H1 (cell line): ENCODE measurements at regions not wholly inside any gene's neighbourhood (a gene's known extent, or its start where the extent isn't known, plus 50 kb on each side); places are given as distances from the start of the nearest gene placed in this dataset.

ENCODE experiments used
- CTCF ChIA-PET: fragments of 300-600 bp; sonication (Branson Sonifier 250); formaldehyde crosslinking; loops from one replicate; lab custom pipeline; 2021; ENCODE audit not compliant: partially characterized antibody; lab: Charles Lee
- POLR2A ChIA-PET: fragments of 300-600 bp; sonication (Branson Sonifier 250); formaldehyde crosslinking; loops from one replicate; lab custom pipeline; 2021; ENCODE audit warnings: inconsistent platforms; ENCODE audit not compliant: partially characterized antibody; lab: Charles Lee
- DNase-seq, 2 experiments: peaks; one replicate each; pipeline versions ENCODE4 v3.0.0 to v3.0.0-alpha.2; 2010 to 2022; ENCODE audit warnings: low spot score in 2 of 2, low read depth in 1 of 2, mixed read lengths in 1 of 2
- FAIRE-seq: peaks from 2 replicates; lab custom pipeline; 2011; peaks lifted over from hg19 to GRCh38; lab: Jason Lieb, UNC
- H2AFZ ChIP-seq: 2 replicates; pipeline ENCODE4 v1.8.1; 2012; ENCODE audit warnings: low read length, inconsistent platforms
- H2AK5ac ChIP-seq: 2 replicates; pipeline ENCODE4 v1.6.1; 2013; ENCODE audit warnings: low read depth, low read length
- H2BK120ac ChIP-seq: replicated peaks from 2 replicates; pipeline ENCODE3; 2013; ENCODE audit warnings: low read depth, low read length, inconsistent platforms
- H2BK12ac ChIP-seq: 2 replicates; pipeline ENCODE4 v1.6.1; 2013; ENCODE audit warnings: low read depth, low read length
- H2BK15ac ChIP-seq: 2 replicates; pipeline ENCODE4 v1.6.1; 2013; ENCODE audit warnings: low read length
- H2BK20ac ChIP-seq: 2 replicates; pipeline ENCODE4 v1.6.1; 2013; ENCODE audit warnings: low read length
- H2BK5ac ChIP-seq: 2 replicates; pipeline ENCODE4 v1.6.1; 2013; ENCODE audit warnings: low read depth, low read length
- H3K14ac ChIP-seq: 2 replicates; pipeline ENCODE4 v1.6.1; 2013; ENCODE audit warnings: inconsistent platforms; ENCODE audit not compliant: insufficient read length
- H3K18ac ChIP-seq: 2 replicates; pipeline ENCODE4 v1.6.1; 2013; ENCODE audit warnings: low read length; ENCODE audit errors: extremely low read depth
- H3K23ac ChIP-seq: 2 replicates; pipeline ENCODE4 v1.6.1; 2013; ENCODE audit warnings: inconsistent platforms; ENCODE audit not compliant: insufficient read length
- H3K23me2 ChIP-seq: 2 replicates; pipeline ENCODE4 v1.6.1; 2013; ENCODE audit warnings: low read depth, low read length
- H3K27ac ChIP-seq: 2 replicates; pipeline ENCODE4 v1.6.1; 2011; ENCODE audit warnings: low read depth, low read length, inconsistent platforms
- H3K27me3 ChIP-seq, 4 experiments: replicated peaks in 1 of 4; 1 replicate in 1 of 4; 2 replicates in 3 of 4; pipeline versions ENCODE4 v1.6.1 to v1.8.1; 2011 to 2013; ENCODE audit warnings: low read length in 3 of 4, mild to moderate bottlenecking in 3 of 4, inconsistent platforms in 2 of 4, mixed read lengths in 2 of 4, moderate library complexity in 1 of 4; ENCODE audit not compliant: control insufficient read depth in 3 of 4, insufficient read depth in 3 of 4; ENCODE audit errors: extremely low read depth in 1 of 4
- H3K36me3 ChIP-seq, 4 experiments: 2 replicates each; pipeline versions ENCODE4 v1.6.1 to v1.8.1; 2011 to 2013; ENCODE audit warnings: mild to moderate bottlenecking in 4 of 4, low read length in 3 of 4, moderate library complexity in 2 of 4, control low read depth in 1 of 4, inconsistent platforms in 1 of 4; ENCODE audit not compliant: insufficient read depth in 4 of 4, control insufficient read depth in 2 of 4
- H3K4ac ChIP-seq: replicated peaks from 2 replicates; pipeline ENCODE3; 2013; ENCODE audit warnings: low read length, low read depth, mixed read lengths, inconsistent platforms; ENCODE audit not compliant: insufficient read length
- H3K4me1 ChIP-seq, 4 experiments: replicated peaks in 1 of 4; 1 replicate in 1 of 4; 2 replicates in 3 of 4; pipeline versions ENCODE4 v1.6.1 to v1.8.1; 2011 to 2013; ENCODE audit warnings: low read length in 3 of 4, inconsistent platforms in 2 of 4, mixed read lengths in 1 of 4; ENCODE audit not compliant: insufficient read depth in 4 of 4, control insufficient read depth in 3 of 4
- H3K4me2 ChIP-seq, 2 experiments: 2 replicates each; pipeline versions ENCODE4 v1.6.1 to v1.8.1; 2011 to 2013; ENCODE audit warnings: low read depth in 2 of 2, low read length in 2 of 2, control low read depth in 1 of 2, inconsistent platforms in 1 of 2, mild to moderate bottlenecking in 1 of 2; ENCODE audit not compliant: insufficient read depth in 1 of 2
- H3K4me3 ChIP-seq, 4 experiments: fragments of 200-600, 300-600 bp in 1 of 4; sonication (generic), shearing (Covaris generic), sonication (Bioruptor Twin) in 1 of 4; 2 replicates each; pipeline versions ENCODE4 v1.5.1 to v1.8.1; 2011 to 2016; ENCODE audit warnings: low read length in 4 of 4, low read depth in 3 of 4, control low read depth in 2 of 4, inconsistent platforms in 2 of 4, mild to moderate bottlenecking in 2 of 4, mixed read lengths in 1 of 4, moderate library complexity in 1 of 4; ENCODE audit not compliant: insufficient read depth in 2 of 4; ENCODE audit errors: extremely low read depth in 1 of 4
- H3K56ac ChIP-seq: replicated peaks from 2 replicates; pipeline ENCODE3; 2013; ENCODE audit warnings: low read depth, mild to moderate bottlenecking, mixed read lengths, low read length, inconsistent platforms; ENCODE audit not compliant: insufficient read length
- H3K79me1 ChIP-seq: 2 replicates; pipeline ENCODE4 v1.6.1; 2013; ENCODE audit warnings: low read depth, low read length, control low read depth
- H3K79me2 ChIP-seq, 2 experiments: 2 replicates each; pipeline versions ENCODE4 v1.6.1 to v1.8.1; 2012 to 2013; ENCODE audit warnings: low read length in 2 of 2, mild to moderate bottlenecking in 2 of 2, inconsistent platforms in 1 of 2; ENCODE audit not compliant: insufficient read depth in 2 of 2, control insufficient read depth in 1 of 2
- H3K9ac ChIP-seq, 4 experiments: replicated peaks in 1 of 4; 1 replicate in 1 of 4; 2 replicates in 3 of 4; pipeline versions ENCODE4 v1.6.1 to v1.8.1; 2011 to 2013; ENCODE audit warnings: low read depth in 3 of 4, low read length in 3 of 4, control low read depth in 2 of 4, mild to moderate bottlenecking in 2 of 4, moderate library complexity in 2 of 4, inconsistent platforms in 1 of 4; ENCODE audit errors: extremely low read depth in 1 of 4
- H3K9me3 ChIP-seq, 2 experiments: 2 replicates each; pipeline versions ENCODE4 v1.6.1 to v1.8.1; 2012 to 2013; ENCODE audit warnings: mild to moderate bottlenecking in 2 of 2, moderate library complexity in 2 of 2, control low read depth in 1 of 2, inconsistent platforms in 1 of 2, low read depth in 1 of 2, low read length in 1 of 2, mixed read lengths in 1 of 2; ENCODE audit not compliant: insufficient read depth in 2 of 2
- H4K20me1 ChIP-seq, 2 experiments: replicated peaks in 1 of 2; 2 replicates each; pipeline versions ENCODE3 to v1.8.1; 2011 to 2013; ENCODE audit warnings: inconsistent platforms in 2 of 2, low read length in 2 of 2, mild to moderate bottlenecking in 1 of 2; ENCODE audit not compliant: insufficient read depth in 2 of 2, control insufficient read depth in 1 of 2
- H4K5ac ChIP-seq: 2 replicates; pipeline ENCODE4 v1.6.1; 2013; ENCODE audit warnings: low read length, low read depth, mixed read lengths, inconsistent platforms; ENCODE audit not compliant: insufficient read length
- H4K8ac ChIP-seq: 2 replicates; pipeline ENCODE4 v1.8.0; 2013; ENCODE audit warnings: mild to moderate bottlenecking, moderate library complexity, low read length, inconsistent platforms; ENCODE audit not compliant: insufficient read depth; ENCODE audit errors: extremely low read depth
- H4K91ac ChIP-seq: replicated peaks from 2 replicates; pipeline ENCODE3; 2013; ENCODE audit warnings: low read length, mixed read lengths, inconsistent platforms; ENCODE audit not compliant: insufficient read length
- ATF2 ChIP-seq: IDR thresholded peaks from 2 replicates; pipeline ENCODE4 v1.6.1; 2012; ENCODE audit warnings: low read length, inconsistent platforms
- ATF3 ChIP-seq: IDR thresholded peaks from 2 replicates; pipeline ENCODE4 v1.6.1; 2011; ENCODE audit warnings: low read depth, mild to moderate bottlenecking, low read length; ENCODE audit not compliant: insufficient read depth
- CBX8 ChIP-seq: fragments of 300-800, 300-1000 bp; sonication (generic); IDR thresholded peaks from 2 replicates; pipeline ENCODE4 v1.7.1; 2016; ENCODE audit warnings: low read depth, low read length, borderline replicate concordance
- FOSL1 ChIP-seq: IDR thresholded peaks from 2 replicates; pipeline ENCODE4 v1.6.1; 2011; ENCODE audit warnings: mild to moderate bottlenecking, low read depth, low read length, moderate library complexity; ENCODE audit not compliant: insufficient read depth
- HDAC6 ChIP-seq: IDR thresholded peaks from one replicate; pipeline ENCODE4 v1.7.1; 2012; ENCODE audit warnings: low read depth, mild to moderate bottlenecking, inconsistent platforms, low read length, moderate library complexity
- MAX ChIP-seq: IDR thresholded peaks from 2 replicates; pipeline ENCODE4 v1.6.1; 2012; ENCODE audit warnings: inconsistent platforms
- POU5F1 ChIP-seq: IDR thresholded peaks from 2 replicates; pipeline ENCODE4 v1.6.1; 2011; ENCODE audit warnings: low read depth, mild to moderate bottlenecking, low read length, moderate library complexity
- RAD21 ChIP-seq, 2 experiments: IDR thresholded peaks in 1 of 2; conservative IDR thresholded peaks in 1 of 2; 2 replicates each; pipeline ENCODE4 v1.6.1; 2011; ENCODE audit warnings: low read depth in 2 of 2, low read length in 2 of 2, improper control_type of control experiment in 1 of 2, inconsistent platforms in 1 of 2, mild to moderate bottlenecking in 1 of 2, moderate library complexity in 1 of 2
- TAF1 ChIP-seq: IDR thresholded peaks from 2 replicates; pipeline ENCODE4 v1.6.1; 2011; ENCODE audit warnings: mild to moderate bottlenecking, low read depth, low read length
- TBP ChIP-seq: IDR thresholded peaks from 2 replicates; pipeline ENCODE4 v1.6.1; 2011; ENCODE audit warnings: low read depth, low read length, improper control_type of control experiment
- WGBS, 2 experiments: shearing (Covaris generic) in 1 of 2; methylation state at CpG; one replicate each; pipeline versions ENCODE4 v1.1.6 to v1.1.7; 2013 to 2015; ENCODE audit warnings: low lambda C conversion rate in 2 of 2, mixed read lengths in 2 of 2, inconsistent platforms in 1 of 2, low coverage in 1 of 2, missing lambda C conversion rate in 1 of 2; ENCODE audit not compliant: insufficient replicate concordance in 2 of 2, insufficient coverage in 1 of 2, insufficient read length in 1 of 2; ENCODE audit errors: extremely low coverage in 1 of 2, missing lambda C conversion rate in 1 of 2; 5-methylcytosine and 5-hydroxymethylcytosine counted together

GRCh38 chr1:209455661-209456358 is 127.7 kb upstream of the CAMK1G start:
- H2BK15ac ChIP-seq, result no peak overlapping the region
- H3K4me2 ChIP-seq, result no peak overlapping the region
- FAIRE-seq, result no peak
- H3K4me1 ChIP-seq, result no peaks in the 10 kb centered on the region; a peak in 1 of 7 replicates
- no peak overlapping the region for H3K4ac ChIP-seq
- H3K27me3 ChIP-seq, result peaks cover 0 to 1% (median 0%) of the 10 kb centered on the region in 4 experiments; a peak in 1 of 7 replicates
- no peak overlapping the region for H2BK20ac ChIP-seq
- no peaks in the 10 kb centered on the region for H3K79me1 ChIP-seq
- H3K14ac ChIP-seq, result no peak overlapping the region
- H2BK12ac ChIP-seq, result no peak overlapping the region
- H4K8ac ChIP-seq, result no peak overlapping the region
- H3K79me2 ChIP-seq, result no peaks in the 10 kb centered on the region
- WGBS, 2 experiments, result 84% methylated on average over 6 of the region's 6 CpGs; no CpG with 5 or more reads in 1 of the 2 experiments
- H3K27ac ChIP-seq, result no peak overlapping the region
- H2AFZ ChIP-seq, result no peak overlapping the region
- no peak overlapping the region for H4K91ac ChIP-seq
- no peak overlapping the region for H2BK120ac ChIP-seq
- H3K9me3 ChIP-seq, result peaks cover 8 to 10% of the 10 kb centered on the region in 2 experiments
- CTCF ChIA-PET, result interaction anchor here (0.6 to 2.1 kb wide), 7 partner anchors 16 to 599 kb away, joined by 3 to 8 read pairs (median 5); no protein-coding TSS in a partner anchor
- no peak overlapping the region for H3K4me3 ChIP-seq
- H3K23me2 ChIP-seq, result no peaks in the 10 kb centered on the region
- no peak overlapping the region for H2AK5ac ChIP-seq
- DNase-seq, result no peak
- H4K5ac ChIP-seq, result no peak overlapping the region
- no peak overlapping the region for H3K9ac ChIP-seq
- POLR2A ChIA-PET, result interaction anchor here (1.1 kb wide), 1 partner anchor 11 kb away, joined by 4 read pairs; no protein-coding TSS in a partner anchor
- H3K23ac ChIP-seq, result no peak overlapping the region
- H4K20me1 ChIP-seq, result no peaks in the 10 kb centered on the region
- H3K36me3 ChIP-seq, result no peaks in the 10 kb centered on the region
- H2BK5ac ChIP-seq, result no peak overlapping the region
- no peak overlapping the region for H3K56ac ChIP-seq
- H3K18ac ChIP-seq, result no peak overlapping the region
- TF ChIP-seq MAX, result no peak
- TF ChIP-seq POU5F1, result no peak
- TF ChIP-seq FOSL1, result no peak
- TF ChIP-seq TAF1, result no peak
- TF ChIP-seq TBP, result no peak
- no peak for TF ChIP-seq RAD21 (IDR thresholded peaks at IDR 0.05 in 1 of 2, conservative IDR thresholded peaks at IDR 0.05 in 1 of 2; ENCODE audit: low read depth in 2 of 2, low read length in 2 of 2)
- TF ChIP-seq ATF2, result no peak
- TF ChIP-seq ATF3, result no peak
- no peak for TF ChIP-seq HDAC6
- TF ChIP-seq CBX8, result no peak
